Fibroblast of upper back skin (primary cell): ENCODE measurements at regions not wholly inside any gene's neighbourhood (a gene's known extent, or its start where the extent isn't known, plus 50 kb on each side); places are given as distances from the start of the nearest gene placed in this dataset.

Experiments
- DNase-seq: peaks from one replicate; pipeline ENCODE4 v3.0.0-alpha.2; 2013

DNA sequence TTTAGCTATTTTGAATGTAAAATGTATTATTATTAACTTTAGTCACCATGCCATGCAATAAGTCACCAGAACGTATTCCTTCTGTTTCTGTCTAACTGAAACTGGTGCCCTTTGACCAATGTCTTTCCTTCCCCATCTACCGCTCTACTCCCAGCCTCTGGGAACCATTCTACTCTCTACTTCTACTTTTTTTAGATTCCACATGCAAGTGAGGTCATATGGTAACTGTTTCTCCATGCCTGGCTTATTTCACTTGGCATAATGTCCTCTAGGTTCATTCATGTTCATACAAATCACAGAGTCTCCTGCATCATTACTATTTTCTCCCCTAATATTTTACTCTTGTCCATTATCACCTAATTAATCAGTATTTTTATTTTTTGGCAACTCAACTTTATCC is 160.1 kb downstream of the TMX1 start:
- no peak for DNase-seq

DNA sequence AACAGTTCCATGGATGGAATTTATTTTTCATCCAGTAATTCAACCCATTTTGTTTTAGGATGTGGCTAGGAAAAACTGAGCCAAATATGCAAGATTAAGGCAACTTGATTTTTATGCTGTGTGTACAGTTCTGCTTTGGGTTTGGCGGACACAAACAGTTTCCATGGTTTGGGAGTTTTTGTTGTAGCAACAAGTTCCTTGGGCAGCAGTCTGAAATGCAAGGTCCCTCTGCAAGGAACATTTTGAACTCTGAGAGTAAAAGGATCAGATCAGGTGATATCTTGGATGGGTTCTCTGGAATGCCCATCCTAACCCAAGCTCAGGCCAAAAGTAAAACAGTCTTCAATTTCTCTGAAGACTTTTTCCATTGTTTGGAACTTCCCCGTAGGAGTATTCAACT is 161.2 kb downstream of the TMX1 start:
- DNase-seq: no peak

DNA sequence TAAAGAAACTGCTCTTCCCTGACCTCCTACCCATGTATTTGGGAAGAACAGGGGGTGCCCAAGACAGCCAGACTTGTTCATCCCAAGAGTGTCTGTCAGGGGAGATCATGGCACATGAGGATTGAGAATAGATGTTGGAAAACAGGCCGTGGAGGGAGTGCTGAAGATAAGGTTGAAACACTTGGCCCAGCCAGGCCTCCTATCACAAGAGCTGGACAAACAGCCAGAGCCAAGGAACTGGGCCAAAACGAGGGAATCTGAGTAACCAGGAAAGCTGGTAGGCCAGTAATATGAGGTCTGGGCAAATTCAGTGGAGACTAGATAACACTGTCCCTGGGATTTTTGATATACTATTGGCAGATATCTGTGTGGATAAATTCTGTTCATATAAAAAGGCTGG is 161.7 kb downstream of the TMX1 start:
- DNase-seq: no peak

- DNase-seq: peak; percentile 35
These were observed 170.8 kb downstream of the TMX1 start for GRCh38 chr14:51410897-51411296.

- DNase-seq: no peak
These were observed 179.6 kb downstream of the TMX1 start for GRCh38 chr14:51419685-51420084.

GRCh38 chr14:51422704-51423103 is 182.7 kb downstream of the TMX1 start:
- no peak for DNase-seq

DNA sequence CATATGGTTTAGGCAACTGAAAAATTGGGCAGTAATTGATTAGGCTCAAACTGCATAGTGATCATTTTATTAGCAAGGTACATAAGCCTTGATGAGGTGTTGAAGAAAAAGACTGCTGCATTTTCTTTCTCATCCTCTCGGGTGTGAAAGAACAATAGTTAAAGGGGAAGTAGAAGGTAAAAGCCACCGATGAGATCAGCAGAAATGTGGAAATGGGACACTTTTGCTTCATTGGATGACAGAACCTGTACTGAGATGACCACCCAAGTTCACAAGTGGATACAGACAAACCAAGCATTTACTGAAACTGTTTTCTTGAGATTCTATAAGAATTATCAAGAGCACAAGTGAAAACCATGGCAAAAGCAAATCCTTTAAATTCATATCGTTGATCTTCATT is 184.0 kb downstream of the TMX1 start:
- DNase-seq: no peak

GRCh38 chr14:51424561-51425251 is 184.7 kb downstream of the TMX1 start:
- DNase-seq: peak; percentile 70

GRCh38 chr14:51428981-51429380 is 188.9 kb downstream of the TMX1 start:
- DNase-seq: no peak

DNA sequence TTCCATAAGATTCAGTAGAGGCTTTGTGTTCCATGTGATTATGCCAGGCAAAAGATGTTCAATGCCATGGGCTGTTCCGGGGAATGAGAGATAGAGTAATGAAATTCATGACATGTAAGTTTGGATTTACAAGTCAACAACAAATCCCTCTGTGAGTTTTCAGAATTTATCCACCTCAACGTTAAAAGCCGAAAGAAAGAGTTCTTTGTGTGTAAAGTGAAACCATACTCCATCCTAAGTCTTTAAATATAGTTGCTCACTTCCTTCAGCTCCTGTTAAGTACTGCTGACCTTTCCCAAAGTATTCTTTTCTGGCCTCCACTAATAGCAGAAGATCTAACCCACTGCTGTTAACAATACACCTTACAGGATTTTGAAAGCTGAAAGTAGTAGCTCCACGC is 190.0 kb downstream of the TMX1 start:
- no peak for DNase-seq

- peak; percentile 68 for DNase-seq
These were observed 190.6 kb downstream of the TMX1 start for GRCh38 chr14:51430633-51431032.

DNA sequence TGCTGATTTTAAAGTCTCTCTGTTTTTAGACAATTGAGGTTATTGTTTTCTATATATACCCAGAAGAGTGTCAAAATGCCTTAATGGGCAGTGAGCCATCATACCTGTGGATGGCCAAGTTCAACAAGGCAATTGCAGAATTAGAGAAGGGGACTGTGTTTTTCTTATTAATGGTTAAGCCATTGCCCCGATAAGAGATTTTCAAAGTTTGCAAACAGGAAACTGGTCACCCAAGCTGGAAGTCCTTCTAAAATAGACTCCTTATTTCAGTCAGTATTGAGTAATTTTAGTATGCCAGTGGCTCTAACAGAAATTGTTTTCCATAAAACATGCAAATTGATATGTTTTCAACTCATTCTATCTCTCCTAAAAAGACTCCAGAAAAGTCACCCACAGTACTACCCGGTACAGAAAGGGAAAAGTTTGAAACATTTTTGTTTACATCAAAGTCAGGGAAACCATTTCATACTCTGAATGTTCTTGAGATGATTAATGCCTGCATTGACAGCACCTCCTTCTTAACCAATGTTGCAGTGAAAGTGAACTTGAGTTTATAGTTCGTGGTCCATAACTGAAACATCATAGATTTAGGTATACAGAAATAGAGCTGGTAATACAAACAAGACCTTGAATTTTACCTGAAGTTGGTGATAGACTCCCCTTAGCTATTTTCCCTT is 191.1 kb downstream of the TMX1 start:
- DNase-seq: no peak

DNA sequence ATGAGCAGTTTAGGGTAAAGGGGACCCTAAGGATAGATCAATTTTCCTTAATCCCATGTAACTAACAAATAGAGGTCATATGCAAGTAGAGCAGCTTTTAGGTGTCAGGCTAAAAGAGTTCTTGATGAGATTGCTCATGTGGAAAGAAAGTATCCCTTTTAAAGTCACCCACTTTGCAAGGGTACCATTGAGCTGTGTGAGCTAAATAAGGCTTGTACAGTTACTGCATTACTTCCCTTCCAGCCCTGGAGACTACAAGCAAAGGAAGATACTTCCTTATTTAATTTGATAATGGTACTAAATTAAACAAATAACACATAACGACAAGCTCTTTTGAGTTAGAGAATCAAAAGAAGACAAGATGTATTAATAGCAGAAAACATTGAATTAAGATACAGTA is 191.7 kb downstream of the TMX1 start:
- no peak for DNase-seq

DNA sequence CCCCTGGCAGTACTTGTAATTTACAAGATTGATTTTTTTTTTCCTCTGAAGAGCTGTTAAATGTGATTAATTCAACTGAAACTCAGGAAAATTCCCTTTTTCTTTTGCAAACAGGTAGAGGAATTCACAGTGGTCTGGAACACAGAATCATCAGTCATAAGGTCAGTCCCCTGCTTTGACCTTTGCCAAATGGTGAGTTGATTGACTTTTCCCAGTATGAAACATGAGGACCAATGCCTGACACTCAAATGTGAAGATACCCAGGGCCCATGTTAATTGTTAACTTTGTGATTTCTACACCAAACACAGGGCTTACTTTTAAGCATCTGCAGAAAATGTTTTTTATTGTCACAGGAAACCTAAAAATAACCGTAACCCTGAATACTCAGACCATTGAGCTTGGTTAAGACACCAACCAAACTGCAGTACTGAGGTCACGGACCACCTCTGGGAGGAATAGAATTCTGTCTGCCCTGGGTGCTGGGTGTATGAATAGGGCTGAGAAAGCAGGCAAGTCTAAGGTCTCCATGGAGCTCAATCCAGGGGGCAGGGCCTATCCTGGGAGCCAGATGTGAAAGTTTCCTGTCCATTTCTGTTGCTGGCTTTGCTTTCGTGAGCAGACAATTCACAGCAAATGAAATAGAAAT is 192.4 kb downstream of the TMX1 start:
- DNase-seq: no peak

GRCh38 chr14:51436630-51437029 is 196.6 kb downstream of the TMX1 start:
- no peak for DNase-seq

GRCh38 chr14:51439896-51440295 is 199.8 kb downstream of the TMX1 start:
- DNase-seq: no peak

DNA sequence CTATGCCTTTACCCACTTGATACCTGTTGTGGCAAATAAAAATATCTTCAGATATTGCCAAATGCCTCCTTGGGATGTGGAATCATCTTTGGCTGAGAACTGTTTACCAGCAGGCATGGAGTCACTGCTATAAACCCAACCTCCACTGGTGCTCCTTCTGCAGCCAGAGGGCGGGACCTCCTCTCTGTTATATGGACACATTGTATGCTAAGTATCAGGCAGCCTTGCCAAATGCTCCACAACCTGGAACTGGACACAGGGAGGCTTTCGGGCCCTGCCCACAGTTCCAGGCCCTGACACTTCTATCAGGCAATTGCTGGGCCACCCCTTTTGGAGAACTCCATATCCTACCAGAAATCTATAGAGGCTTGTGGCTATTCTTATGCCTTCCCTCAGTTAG is 201.0 kb downstream of the TMX1 start:
- no peak for DNase-seq

DNA sequence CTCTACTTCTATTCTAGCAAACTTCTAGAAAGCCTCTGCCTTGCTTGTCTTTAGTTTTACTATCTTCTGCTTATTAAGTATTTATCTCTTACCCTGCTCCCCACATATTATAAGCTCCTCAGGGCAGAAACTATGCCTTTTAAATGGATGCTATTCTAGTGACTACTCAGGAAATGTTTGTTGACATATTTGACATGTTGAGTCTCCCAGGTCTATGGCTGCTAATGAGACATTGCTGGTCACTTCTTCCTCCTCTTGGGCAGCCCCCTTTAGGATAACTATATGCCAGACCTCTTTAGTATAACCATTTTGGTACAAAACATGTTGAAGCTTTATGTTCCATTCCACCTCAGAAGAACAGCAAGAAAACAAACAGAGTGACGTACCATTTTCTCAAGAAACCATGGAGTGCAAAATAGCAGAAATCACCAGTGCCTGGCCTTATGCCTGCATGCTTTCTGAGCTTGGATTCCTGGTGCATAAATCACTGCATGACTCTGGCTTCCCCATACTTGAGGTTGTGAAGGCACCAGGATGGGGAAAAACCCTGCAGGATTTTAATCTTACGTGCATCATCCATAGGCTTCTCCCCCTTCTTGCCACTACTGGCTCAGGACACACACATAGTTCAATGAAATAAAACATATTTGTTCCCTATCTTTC is 202.6 kb downstream of the TMX1 start:
- peak; percentile 99 for DNase-seq

- peak; percentile 85 for DNase-seq
These were observed 203.4 kb downstream of the TMX1 start for GRCh38 chr14:51443195-51444018.

DNA sequence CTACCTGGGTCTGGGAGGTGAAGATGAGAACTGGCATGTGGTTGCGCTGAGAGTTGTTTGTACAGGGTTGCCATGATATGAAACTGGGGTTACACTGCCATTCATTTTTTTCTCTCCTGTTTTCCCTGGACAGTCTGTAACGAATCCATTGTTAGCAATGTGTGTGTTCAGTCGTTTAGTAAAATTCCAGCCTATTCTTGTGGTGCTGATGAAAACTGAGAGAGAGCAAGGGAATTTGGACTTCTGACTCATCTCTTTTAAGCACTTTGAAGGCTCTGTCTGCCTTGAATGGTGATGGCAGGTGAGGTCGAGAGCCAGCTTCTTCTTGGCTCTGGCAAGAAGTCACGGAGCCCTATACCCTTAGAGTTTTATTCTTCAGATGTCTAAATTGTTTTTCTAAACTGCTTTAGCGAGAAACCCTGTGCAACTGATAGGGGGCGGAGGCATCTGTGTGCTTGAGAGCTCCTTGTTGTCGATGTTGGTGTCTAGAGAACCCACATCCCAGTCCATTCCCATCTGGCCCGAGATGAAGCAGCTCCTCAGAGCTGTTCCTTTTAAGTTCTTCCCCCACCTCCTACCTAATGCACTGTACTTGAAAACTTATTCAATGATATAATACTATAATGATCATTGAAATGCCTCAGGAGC is 204.4 kb downstream of the TMX1 start:
- DNase-seq: peak; percentile 48

- no peak for DNase-seq
These were observed 204.9 kb downstream of the TMX1 start for GRCh38 chr14:51445001-51445390.

- no peak for DNase-seq
These were observed 204.9 kb upstream of the FRMD6 start for GRCh38 chr14:51446771-51447170.
